HK-2 (cell line): ENCODE measurements at regions not wholly inside any gene's neighbourhood (a gene's known extent, or its start where the extent isn't known, plus 50 kb on each side); places are given as distances from the start of the nearest gene placed in this dataset.
"Not testable (repeated sequence)": the region's sequence is repeated elsewhere in the genome, so short reads cannot be mapped to it uniquely, and the experiment has no call there.

Experiments used
- DNase-seq: peaks from one replicate; pipeline ENCODE4 v3.0.0-alpha.2; 2018; ENCODE audit not compliant: unreplicated experiment

DNA sequence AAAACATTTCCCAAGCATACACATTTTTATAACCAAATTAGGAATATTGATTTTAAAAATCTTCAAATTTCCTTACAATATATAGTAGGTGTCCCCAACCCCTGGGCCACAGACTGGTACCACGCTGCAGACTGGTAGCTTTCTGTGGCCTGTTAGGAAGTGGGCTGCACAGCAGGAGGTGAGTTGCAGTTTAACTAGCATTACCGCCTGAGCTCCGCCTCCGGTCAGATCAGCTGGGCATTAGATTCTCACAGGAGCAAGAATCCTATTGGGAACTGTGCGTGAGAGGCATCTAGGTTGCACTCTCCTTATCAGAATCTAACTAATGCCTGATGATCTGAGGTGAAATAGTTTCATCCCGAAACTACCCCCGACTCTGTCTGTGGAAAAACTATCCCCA, 62.1 kb downstream of the ZWINT start:
- no peak for DNase-seq

DNA sequence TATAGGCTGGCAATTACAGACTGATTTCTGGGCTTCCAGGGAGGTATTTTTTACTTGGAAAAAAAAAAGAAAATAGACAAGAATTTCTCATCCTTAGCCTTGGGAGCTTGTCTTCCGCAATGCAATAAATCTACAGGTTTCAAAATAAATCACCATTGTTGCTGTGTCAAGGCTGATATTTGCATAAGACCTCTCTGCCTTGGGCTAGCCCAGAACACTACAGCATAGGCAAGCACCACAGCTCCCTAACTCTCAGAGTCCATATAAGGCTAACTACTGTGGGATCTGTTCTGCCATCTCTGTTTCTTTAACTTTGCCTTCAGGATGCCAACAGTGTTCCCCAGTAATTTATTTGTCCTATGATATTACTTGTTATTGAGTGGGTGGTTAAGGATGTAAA, 64.4 kb downstream of the ZWINT start:
- DNase-seq: no peak

DNA sequence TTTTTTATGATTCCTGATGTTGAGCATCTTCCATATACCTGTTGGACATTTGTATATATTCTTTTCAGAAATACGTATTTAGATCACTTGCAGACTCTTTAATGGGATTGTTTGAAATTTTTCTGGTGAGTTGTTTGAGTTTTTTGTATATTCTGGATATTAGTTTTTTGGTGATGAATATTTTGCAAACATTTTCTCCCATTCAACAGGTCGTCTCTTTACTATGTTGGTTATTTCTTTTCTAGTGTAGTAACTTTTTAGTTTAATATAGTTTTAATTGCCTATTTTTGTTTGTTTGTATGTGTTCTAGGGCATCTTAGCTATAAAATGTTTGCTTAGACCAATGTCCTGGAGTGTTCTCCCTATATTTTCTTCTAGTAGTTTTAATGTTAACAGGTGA, 72.7 kb downstream of the ZWINT start:
- no peak for DNase-seq

DNA sequence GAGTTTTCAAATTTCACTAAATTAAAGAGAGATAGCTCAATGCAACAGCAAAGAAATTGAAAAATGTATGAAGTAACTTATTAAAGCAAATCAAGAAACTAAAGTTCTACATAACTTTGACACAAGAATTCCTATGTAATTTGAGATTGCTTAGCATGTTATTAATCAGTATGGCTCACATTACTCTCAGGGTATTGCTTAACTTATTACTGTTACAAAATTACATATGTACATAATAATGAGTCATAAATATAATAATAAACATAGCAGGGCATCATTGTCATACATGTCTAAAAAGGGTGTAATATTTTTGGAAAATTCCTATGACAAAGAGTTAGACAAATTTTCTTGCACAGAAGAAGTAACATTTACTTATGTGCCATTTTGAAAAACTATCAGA, 75.0 kb downstream of the ZWINT start:
- no peak for DNase-seq

DNA sequence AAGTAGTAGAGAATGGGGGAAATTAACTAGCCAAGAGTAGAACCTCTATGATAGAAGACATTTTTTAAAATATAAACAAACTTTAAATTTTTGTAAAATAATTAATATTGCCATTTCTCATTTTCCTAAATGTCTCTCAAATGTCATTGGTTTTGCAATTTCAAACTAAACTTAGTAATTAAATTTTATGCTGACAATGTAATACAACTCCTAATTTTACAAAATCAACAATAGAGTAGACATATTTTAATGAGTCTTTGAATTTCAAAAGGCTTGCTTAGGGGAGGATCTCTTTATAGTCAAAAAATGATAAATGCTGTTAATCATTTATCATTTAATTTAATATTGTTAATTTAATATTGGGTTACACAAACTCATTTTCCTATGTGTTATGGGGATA, 81.8 kb downstream of the ZWINT start:
- DNase-seq: no peak

DNA sequence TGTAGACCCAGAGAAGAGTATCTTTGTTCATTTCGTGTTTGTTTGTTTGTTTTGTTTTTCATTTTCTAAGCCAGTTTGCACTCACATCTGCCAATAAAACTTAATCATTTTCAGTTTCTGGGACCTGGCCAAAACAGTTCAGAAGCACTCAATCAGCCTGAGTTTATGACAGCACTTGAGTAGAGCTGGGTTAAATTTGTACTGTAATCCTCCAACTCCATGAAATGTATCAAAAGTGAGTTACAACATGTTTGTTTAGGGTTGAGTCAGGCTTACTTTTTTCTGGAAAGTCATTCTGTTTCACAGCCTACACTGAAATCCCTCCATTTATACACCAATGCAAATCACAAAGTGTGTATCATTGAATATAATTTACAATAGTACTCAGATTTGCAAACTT, 91.9 kb downstream of the ZWINT start:
- no peak for DNase-seq

DNA sequence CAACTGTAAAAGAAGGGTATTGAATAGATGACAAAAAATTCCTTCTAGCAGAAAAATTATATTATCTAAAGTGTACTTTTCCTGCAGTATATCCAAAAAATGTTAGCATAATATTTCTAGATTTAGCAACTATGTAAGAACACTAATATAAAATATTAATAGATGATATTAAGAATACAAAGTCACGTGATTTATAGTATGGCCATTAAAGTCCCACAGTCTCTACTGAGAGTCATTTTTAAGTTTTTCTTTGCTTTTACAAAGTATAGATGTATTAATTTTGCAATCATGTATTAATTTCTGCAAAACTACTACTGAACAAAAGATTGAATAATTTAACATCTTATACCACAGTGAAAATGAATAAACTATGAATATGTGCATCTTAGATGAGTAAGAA, 94.9 kb downstream of the ZWINT start:
- no peak for DNase-seq

DNA sequence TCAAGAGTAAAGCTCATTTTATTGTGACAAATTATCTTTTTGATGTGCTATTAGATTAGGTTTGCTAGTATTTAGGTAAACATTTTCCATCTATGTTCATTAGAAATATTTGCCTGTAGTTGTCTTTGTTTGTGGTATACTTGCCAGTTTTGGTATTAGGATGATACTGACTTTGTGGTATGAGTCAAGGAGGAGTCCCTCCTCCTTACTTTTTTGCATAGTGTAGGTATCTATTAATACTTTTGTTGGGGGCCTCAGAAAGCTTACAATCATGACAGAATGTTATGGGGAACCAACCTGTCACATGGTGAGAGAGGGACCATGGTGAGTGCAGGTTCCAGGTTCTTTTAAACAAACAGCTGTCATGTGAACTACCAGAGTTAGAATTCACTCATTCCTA, 102.1 kb downstream of the ZWINT start:
- DNase-seq: no peak

DNA sequence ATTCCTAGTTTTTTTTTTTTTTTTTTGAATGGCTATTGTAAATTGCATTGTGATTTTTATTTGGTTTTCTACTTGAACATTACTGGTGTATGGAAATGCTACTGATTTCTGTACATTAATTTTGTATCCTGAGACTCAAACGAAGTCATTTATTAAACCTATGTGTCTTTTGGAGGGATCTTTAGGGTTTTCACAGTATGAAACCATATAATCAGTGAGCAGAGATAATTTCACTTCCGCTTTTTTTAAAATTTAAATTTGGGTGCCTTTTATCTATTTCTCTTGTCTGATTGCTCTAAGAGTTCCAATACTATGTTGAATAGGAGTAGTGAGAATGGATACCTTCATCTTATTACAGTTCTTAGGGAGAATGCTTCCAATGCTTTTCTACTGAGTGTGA, 102.7 kb downstream of the ZWINT start:
- DNase-seq: no peak

DNA sequence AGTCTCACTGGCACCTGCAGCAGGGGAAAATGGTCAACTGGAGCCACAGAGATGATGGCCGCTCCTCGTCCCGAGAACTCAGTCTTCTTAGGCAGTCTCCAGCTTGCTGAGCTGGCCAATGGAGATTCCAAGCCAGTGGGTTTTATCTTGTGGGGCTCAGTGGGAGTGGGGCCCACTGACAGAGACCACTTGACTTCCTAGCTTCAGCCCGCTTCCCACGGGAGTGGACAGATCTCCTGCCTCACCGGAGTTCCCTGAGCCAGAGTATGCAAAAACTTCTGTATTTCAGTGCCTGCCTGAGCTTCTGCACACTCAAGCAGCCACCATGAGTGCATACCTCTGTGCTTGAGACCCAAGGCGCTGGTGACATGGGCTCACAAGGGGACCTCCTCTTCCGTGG, 105.8 kb downstream of the ZWINT start:
- DNase-seq: no peak

DNA sequence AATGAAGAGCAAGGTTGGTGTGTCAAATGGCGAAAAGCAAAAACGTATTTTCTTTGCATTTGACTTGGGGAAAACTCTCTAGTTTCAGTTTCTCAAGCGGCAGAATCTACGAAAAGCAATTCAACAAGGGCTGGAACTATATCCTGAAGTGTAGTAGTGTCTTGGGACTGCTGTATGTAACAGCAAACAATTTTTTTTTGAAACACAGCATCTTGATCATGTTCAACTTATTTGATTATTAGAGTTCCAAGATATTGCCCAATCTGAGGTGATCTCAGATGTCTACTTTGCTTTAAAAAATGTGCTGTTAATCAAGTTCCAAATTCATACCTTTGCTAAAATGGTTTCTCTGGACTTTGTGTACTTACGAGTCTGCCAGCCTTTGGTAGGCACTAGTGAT, 120.6 kb downstream of the ZWINT start:
- DNase-seq: no peak

DNA sequence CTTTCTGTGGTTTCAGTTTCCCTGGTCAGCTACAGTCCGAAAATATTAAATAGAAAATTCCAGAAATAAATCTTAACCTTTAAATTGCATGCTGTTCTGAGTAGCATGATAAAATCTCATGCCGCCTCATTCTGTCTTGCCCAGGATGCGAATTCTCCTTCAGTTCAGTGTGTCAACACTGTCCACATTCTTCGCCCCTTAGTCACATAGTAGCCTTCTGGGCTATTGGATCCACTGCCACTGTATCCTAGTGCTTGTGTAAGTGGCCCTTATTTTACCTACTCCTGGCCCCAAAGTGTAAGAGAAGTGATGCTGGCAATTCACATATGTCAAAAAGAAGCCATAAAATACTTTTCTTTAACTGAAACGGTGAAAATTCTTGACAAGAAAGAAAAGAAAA, 129.6 kb downstream of the ZWINT start:
- DNase-seq: no peak

DNA sequence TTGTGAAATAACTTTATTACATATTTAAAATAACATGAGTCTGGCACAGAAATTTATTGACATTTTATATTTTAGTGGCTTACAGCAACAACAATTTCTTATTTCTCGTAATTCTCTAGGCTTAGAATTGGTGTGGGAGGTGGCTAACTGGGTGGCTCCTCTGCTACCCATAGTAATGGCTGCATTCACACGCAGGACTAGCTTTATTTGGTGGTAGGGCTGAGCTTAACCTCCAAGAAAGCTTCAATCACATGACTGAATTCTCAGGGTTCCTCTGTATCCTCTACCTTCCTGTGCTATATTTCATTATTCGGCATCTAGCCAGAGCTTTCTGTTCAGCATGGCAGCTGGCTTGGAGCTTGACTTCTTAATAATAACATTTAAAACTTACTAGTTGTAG, 138.8 kb downstream of the ZWINT start:
- no peak for DNase-seq

DNA sequence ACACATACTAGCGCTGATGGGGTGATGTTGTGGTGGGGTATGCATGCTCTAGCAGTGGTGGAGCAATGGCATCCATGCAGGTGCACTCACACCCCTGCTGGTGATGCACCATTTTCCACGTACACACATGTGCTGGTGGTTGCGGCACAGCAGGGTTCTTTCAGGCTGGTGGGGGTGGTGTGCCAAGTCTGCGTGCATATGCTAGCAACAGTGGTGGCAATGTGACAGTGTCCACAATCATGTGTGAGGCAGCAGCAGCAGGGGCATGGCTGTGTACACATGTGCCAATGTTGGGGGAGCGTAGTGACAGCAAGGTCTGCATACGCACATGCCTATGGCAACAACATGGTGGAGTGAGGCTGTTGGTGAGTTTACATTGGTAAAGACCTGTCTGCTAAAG, 148.1 kb downstream of the ZWINT start:
- DNase-seq: no peak

DNA sequence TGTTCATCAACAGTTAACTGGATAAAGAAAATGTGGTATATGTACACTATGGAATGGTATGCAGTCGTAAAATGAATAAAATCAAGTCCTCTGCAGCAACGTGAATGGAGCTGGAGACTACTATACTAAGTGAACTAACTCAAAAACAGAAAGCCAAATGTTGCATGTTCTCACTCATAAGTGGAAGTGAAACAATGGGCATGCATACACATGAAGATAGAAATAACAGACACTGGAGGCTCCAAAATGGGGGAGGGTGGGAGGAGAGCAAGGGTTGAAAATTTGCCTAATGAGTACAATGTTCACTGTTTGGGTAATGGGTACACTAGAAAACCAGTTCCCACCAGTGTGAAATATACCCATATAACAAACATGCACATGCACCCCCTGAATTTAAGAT, 179.5 kb downstream of the ZWINT start:
- DNase-seq: no peak

DNA sequence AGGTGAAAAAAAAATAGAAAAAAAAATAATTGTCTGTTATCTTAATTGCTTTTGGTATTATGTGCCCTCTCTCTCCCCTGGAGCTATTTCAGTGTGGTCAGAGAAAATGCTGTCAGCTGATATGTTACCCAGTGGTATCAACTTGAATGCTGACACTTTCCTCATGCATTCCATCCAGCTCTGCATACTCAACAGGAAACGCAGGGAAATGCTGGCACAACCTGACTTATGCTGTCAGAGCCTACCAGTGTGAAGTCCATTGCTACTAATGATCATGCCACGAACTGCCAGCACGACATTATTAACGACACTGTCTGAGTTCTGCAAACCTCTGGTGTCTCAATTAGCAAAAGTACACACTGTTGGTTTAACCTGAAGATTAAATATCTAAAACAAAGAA, 182.8 kb downstream of the ZWINT start:
- peak; percentile 7 for DNase-seq

DNA sequence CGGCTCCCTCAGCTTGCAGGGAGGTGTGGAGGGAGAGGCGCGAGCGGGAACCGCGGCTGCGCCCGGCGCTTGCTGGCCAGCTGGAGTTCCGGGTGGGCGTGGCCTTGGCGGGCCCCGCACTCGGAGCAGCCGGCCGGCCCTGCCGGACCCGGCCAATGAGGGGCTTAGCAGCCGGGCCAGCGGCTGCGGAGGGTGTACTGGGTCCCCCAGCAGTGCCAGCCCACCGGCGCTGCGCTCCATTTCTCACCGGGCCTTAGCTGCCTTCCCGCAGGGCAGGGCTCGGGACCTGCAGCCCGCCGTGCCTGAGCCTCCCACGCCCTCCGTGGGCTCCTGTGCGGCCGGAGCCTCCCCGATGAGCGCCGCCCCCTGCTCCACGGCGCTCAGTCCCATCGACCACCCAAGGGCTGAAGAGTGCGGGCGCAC, 206.0 kb downstream of the ZWINT start:
- DNase-seq: not testable (repeated sequence)

DNA sequence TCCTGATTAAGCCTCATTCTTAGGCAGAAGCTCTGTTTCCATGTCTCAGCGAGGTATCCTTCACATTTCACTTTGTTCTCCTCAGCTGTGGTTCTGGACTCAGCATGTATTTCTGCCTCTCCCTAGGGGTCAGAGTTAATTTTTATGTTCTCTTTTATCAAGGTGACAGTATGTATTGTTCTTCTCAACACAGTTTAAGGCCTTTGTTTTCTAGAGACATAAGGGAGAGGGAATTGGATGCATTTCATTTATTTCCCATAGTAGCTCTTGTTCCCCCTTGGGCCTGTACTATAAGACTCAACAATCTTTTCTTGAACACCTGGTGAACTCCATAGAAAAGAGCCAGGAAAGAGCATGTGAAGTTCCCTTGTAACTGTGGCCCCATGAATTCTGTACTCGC, 214.3 kb downstream of the ZWINT start:
- no peak for DNase-seq

DNA sequence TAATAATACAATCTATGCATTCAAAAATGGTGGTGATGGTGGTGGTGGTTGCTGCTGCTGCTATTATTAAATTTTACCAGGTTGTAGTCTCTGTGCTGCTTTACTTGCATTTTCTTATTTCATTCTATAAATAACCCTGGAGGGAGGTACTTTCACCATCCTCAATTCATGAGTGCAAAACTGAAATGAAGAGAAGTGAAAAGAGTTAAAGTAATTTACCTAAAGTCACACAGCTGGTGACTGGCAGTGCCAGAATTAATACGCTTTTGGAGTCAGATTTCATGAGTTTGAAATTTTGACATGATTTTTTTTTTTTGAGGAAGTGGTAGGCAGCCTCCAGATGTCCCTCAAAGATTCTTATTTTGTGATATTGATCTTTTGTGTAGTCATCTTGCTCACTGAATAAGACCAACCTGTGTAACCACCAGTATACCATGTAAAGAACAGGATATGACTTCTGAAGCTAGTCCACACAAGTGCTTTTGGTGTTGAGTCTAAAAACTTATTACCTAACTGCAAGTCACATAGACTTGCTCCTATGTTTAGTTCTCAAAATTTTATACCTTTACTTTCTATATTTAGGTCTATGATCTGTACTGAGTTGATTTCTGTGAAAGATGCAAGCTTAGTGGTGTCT, 218.8 kb downstream of the ZWINT start:
- no peak for DNase-seq

DNA sequence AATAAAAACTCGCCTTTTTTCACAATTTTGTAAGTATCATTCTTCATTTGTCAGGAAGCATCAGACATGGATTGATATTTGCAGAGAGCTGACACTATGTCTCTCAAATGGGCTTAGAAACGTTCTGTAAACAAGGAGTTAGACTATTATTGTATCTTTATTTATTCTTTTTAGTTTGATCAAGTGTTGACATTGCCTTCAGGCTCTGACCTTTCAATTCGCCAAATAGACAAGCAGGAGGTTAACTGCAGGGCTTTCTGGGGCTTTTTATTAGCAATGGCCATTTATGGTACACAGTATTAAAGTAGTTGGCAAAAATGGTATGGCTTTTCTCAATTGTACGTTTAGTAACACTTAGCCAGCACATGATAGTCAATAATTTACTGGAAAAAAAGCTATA, 221.7 kb downstream of the ZWINT start:
- no peak for DNase-seq

DNA sequence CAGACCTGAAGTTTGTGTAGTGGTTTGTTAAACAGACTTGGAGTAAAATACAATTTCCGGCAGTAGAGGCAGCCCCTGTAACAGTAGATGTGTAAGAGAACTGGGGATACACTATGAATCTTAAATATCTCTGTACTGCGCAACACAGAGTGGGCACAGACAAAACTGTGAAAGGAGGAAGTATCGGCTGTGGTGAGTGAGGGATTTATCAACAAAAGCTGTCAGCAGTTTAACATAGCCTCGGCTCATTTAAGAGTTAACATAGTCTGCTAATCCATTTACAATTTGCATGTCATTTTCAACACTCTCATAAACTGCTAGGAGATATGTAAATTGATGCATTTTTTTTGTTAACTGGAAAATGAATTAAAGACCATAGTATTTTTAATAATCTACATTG, 225.2 kb downstream of the ZWINT start:
- no peak for DNase-seq

DNA sequence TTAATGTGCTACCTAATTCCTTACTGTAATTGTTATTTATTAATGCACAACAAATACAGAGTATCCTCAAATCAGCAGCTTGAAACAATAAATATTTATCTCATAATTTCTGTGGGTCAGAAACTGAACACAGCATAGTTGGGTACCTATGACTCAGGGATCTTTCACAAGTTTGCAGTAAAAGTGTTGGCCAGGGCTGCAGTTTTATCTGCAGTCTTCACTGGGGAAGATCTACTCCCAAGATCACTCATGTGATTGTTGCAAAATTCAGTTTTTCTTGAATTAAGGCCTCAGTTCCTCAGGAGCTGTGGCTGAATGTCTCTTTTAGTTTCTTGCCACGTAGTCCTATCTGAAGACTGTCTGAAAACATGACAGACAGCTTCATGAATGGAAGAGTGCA, 237.8 kb downstream of the ZWINT start:
- no peak for DNase-seq

DNA sequence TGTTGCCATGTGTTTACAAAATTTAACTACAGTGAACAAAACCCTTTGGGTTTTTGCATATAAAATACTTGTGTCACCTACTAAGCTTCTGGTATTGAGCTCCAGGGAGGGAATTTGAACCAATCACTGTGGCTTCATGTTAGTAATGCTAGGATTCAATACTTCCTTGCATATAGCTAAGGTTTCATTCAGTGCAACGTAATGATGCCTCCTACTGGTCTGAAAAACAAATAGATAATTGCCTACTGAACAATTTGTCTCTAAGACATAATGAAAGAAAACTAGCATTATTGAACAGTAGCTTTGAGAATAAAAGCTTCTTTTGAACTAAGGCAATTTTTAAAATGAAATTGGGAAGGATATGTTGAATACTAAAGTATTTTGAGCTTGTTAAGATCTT, 244.4 kb downstream of the ZWINT start:
- DNase-seq: no peak

DNA sequence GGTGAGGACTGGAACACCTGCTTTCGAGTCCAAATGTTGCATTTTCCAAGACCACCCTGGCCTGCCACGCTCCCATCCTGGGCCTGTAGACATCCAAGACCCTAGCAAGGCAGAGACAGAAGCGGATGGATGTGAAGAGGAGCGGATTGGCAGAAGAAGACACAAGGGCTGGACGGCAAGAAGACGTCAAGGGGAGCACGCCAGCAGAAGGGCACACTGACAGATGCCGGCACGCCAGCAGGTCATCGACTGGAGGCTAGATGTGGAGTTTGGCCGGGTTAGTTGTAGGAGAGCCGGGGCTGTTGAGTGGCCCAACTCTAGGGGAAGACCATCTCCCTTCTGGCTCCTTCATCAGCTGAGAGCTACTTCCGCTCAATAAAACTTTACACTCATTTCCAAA, 251.6 kb downstream of the ZWINT start:
- DNase-seq: no peak

DNA sequence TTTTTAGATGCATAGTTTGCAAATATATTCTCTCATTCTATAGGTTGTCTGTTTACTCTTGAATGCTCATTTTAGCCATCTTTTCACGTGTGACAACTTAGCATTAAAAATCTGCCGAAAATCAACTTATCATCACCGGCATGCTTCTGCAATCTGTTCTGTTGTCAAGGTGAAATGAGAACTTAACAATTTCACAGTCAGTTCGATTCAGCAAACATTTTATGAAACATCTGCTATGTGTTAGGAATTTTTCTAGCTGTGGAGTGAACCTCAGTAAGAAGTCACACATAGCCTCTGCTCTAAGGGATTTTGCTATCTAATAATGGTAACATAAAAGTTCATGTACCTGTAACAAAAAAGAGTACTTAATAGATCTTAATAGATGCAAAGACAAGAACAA, 256.1 kb downstream of the ZWINT start:
- DNase-seq: no peak
